ENCODE measurements at regions not wholly inside any gene's neighbourhood (a gene's known extent, or its start where the extent isn't known, plus 50 kb on each side); places are given as distances from the start of the nearest gene placed in this dataset.

DNA sequence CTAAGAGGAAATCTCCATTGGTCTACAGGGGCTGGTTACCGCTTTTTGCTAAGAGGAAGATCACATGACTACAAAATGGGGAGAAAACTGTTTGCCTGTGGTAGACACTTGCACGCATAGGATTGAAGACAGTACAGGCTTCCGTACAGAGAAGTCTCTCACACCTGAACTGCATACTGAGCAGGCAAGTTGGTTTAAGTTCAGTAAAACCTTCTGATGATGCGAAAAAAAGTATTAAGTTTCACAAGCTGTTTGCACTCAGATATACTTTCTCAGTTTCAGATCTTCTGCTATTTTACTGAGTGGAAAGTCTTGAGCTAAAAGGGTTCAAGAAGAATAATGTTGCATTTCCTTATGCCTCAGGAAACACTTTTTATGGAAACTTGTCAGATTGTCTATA, 292.2 kb upstream of the MC4R start:
- Histone ChIP-seq H3K9me3 (ENCODE audit: control insufficient read depth, insufficient read depth, low read depth, low read length) (no peaks in the 10 kb centered on the region), H3K4me1 (ENCODE audit: control insufficient read depth, extremely low read depth, insufficient read depth, low read length) (no peaks in the 10 kb centered on the region), H3K9ac (ENCODE audit: insufficient read depth, low read length) (no peak overlapping the region), H3K4me2 (ENCODE audit: extremely low read depth, insufficient read depth, low read length) (no peak overlapping the region), H3K79me2 (ENCODE audit: control insufficient read depth, insufficient read depth, low read length) (no peaks in the 10 kb centered on the region), H3K27ac (ENCODE audit: insufficient read depth, low read length) (no peak overlapping the region), H4K20me1 (ENCODE audit: control insufficient read depth, extremely low read depth, insufficient read depth, low read length) (no peaks in the 10 kb centered on the region), H2AFZ (ENCODE audit: low read length) (no peak overlapping the region), H3K36me3 (ENCODE audit: control insufficient read depth, insufficient read depth, low read length) (no peaks in the 10 kb centered on the region), H3K4me3 (replicated peaks in 1 of 4; ENCODE audit: control extremely low read depth in 1 of 4, insufficient read depth in 1 of 4, low read depth in 3 of 4, low read length in 4 of 4) (no peak overlapping the region), H3K27me3 (ENCODE audit: control insufficient read depth, insufficient read depth, low read length) (no peaks in the 10 kb centered on the region)
- TF ChIP-seq, protein P1, sequence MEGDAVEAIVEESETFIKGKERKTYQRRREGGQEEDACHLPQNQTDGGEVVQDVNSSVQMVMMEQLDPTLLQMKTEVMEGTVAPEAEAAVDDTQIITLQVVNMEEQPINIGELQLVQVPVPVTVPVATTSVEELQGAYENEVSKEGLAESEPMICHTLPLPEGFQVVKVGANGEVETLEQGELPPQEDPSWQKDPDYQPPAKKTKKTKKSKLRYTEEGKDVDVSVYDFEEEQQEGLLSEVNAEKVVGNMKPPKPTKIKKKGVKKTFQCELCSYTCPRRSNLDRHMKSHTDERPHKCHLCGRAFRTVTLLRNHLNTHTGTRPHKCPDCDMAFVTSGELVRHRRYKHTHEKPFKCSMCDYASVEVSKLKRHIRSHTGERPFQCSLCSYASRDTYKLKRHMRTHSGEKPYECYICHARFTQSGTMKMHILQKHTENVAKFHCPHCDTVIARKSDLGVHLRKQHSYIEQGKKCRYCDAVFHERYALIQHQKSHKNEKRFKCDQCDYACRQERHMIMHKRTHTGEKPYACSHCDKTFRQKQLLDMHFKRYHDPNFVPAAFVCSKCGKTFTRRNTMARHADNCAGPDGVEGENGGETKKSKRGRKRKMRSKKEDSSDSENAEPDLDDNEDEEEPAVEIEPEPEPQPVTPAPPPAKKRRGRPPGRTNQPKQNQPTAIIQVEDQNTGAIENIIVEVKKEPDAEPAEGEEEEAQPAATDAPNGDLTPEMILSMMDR (conservative IDR thresholded peaks at IDR 0.05 in 1 of 2, IDR thresholded peaks at IDR 0.05 in 1 of 2; ENCODE audit: low read depth in 1 of 2, low read length in 2 of 2) = no peak
- no peak for TF ChIP-seq EZH2 (IDR thresholded peaks at IDR 0.05; ENCODE audit: low read length, missing control alignments)
- DNase-seq (ENCODE audit: low read depth in 2 of 2) = no peak

DNA sequence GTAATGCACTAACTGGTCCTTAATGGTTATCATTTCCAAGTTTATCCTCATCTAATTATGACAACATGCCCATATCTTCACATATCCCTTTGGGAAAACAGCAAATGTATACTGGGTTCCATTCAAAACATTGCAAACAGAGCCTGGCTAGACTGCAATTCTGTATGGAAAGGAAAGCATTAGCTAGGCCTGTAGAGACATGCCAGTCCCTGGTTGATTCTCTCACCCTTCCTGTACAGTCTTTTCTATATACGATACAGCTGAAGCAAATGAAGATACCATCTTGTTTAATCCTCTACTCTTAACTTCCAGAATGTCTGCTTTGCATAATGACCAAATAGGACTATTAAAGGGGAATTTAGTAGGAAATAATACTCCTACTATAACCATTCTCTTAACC, 294.4 kb upstream of the MC4R start:
- H4K20me1 ChIP-seq (ENCODE audit: control insufficient read depth, extremely low read depth, insufficient read depth, low read length) = no peaks in the 10 kb centered on the region
- no peak overlapping the region for H2AFZ ChIP-seq (ENCODE audit: low read length)
- no peaks in the 10 kb centered on the region for H3K27me3 ChIP-seq (ENCODE audit: control insufficient read depth, insufficient read depth, low read length)
- TF ChIP-seq, protein P1 (conservative IDR thresholded peaks at IDR 0.05 in 1 of 2, IDR thresholded peaks at IDR 0.05 in 1 of 2; ENCODE audit: low read depth in 1 of 2, low read length in 2 of 2) = no peak
- no peak for TF ChIP-seq EZH2 (IDR thresholded peaks at IDR 0.05; ENCODE audit: low read length, missing control alignments)
- no peak overlapping the region for H3K4me2 ChIP-seq (ENCODE audit: extremely low read depth, insufficient read depth, low read length)
- H3K9me3 ChIP-seq (ENCODE audit: control insufficient read depth, insufficient read depth, low read depth, low read length) = no peaks in the 10 kb centered on the region
- DNase-seq (ENCODE audit: low read depth in 2 of 2) = no peak
- H3K4me1 ChIP-seq (ENCODE audit: control insufficient read depth, extremely low read depth, insufficient read depth, low read length) = no peaks in the 10 kb centered on the region
- no peak overlapping the region for H3K9ac ChIP-seq (ENCODE audit: insufficient read depth, low read length)
- H3K27ac ChIP-seq (ENCODE audit: insufficient read depth, low read length) = no peak overlapping the region
- H3K36me3 ChIP-seq (ENCODE audit: control insufficient read depth, insufficient read depth, low read length) = no peaks in the 10 kb centered on the region
- no peaks in the 10 kb centered on the region for H3K79me2 ChIP-seq (ENCODE audit: control insufficient read depth, insufficient read depth, low read length)
- H3K4me3 ChIP-seq (replicated peaks in 1 of 4; ENCODE audit: control extremely low read depth in 1 of 4, insufficient read depth in 1 of 4, low read depth in 3 of 4, low read length in 4 of 4) = no peak overlapping the region

DNA sequence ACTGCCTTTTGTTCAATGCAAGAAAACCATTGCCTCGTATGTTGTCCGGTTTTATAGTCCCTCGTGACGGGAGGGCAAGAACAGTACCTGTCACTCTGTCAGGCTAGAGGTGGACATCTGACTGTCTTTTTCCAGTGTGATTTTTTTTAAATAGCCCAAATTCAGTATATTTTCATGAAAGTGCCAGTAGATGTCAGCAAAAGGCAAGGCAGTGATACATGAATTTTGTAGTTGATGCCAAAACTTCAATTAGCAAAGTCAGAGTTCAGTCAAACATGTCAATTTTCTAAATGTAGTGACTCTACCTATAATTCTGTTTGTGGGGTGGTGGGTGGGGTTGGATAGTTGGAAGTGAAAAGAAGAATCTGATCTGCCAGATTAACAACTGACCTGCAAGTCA, 296.0 kb upstream of the MC4R start:
- no peaks in the 10 kb centered on the region for H3K79me2 ChIP-seq (ENCODE audit: control insufficient read depth, insufficient read depth, low read length)
- no peak overlapping the region for H3K4me3 ChIP-seq (replicated peaks in 1 of 4; ENCODE audit: control extremely low read depth in 1 of 4, insufficient read depth in 1 of 4, low read depth in 3 of 4, low read length in 4 of 4)
- TF ChIP-seq, protein P1 (conservative IDR thresholded peaks at IDR 0.05 in 1 of 2, IDR thresholded peaks at IDR 0.05 in 1 of 2; ENCODE audit: low read depth in 1 of 2, low read length in 2 of 2) = no peak
- no peak for TF ChIP-seq EZH2 (IDR thresholded peaks at IDR 0.05; ENCODE audit: low read length, missing control alignments)
- no peaks in the 10 kb centered on the region for H4K20me1 ChIP-seq (ENCODE audit: control insufficient read depth, extremely low read depth, insufficient read depth, low read length)
- no peak overlapping the region for H3K4me2 ChIP-seq (ENCODE audit: extremely low read depth, insufficient read depth, low read length)
- no peak overlapping the region for H3K9ac ChIP-seq (ENCODE audit: insufficient read depth, low read length)
- H3K27ac ChIP-seq (ENCODE audit: insufficient read depth, low read length) = no peak overlapping the region
- H3K4me1 ChIP-seq (ENCODE audit: control insufficient read depth, extremely low read depth, insufficient read depth, low read length) = no peaks in the 10 kb centered on the region
- no peak for DNase-seq (ENCODE audit: low read depth in 2 of 2)
- H2AFZ ChIP-seq (ENCODE audit: low read length) = no peak overlapping the region
- H3K9me3 ChIP-seq (ENCODE audit: control insufficient read depth, insufficient read depth, low read depth, low read length) = no peaks in the 10 kb centered on the region
- H3K27me3 ChIP-seq (ENCODE audit: control insufficient read depth, insufficient read depth, low read length) = no peaks in the 10 kb centered on the region
- no peaks in the 10 kb centered on the region for H3K36me3 ChIP-seq (ENCODE audit: control insufficient read depth, insufficient read depth, low read length)

Data from fibroblast of lung (primary cell).